IMR-90 (cell line): ENCODE measurements at regions not wholly inside any gene's neighbourhood (a gene's known extent, or its start where the extent isn't known, plus 50 kb on each side); places are given as distances from the start of the nearest gene placed in this dataset.

Experiments
- CEBPB ChIP-seq: IDR thresholded peaks from 2 replicates; pipeline ENCODE4 v1.6.1; 2012; ENCODE audit warnings: low read depth, low read length, improper control_type of control experiment
- FOS ChIP-seq: fragments of 150-350 bp; IDR thresholded peaks from 2 replicates; pipeline ENCODE4 v1.6.1; 2016; ENCODE audit warnings: low read depth, low read length
- MXI1 ChIP-seq: IDR thresholded peaks from 2 replicates; pipeline ENCODE4 v1.6.1; 2012; ENCODE audit warnings: low read depth, mild to moderate bottlenecking, low read length, moderate library complexity, borderline replicate concordance
- NFE2L2 ChIP-seq: fragments of 150-350 bp; IDR thresholded peaks from 2 replicates; pipeline ENCODE4 v1.6.1; 2016; ENCODE audit warnings: low read depth, mild to moderate bottlenecking, low read length
- POLR2A ChIP-seq: IDR thresholded peaks from 2 replicates; pipeline ENCODE4 v1.6.1; 2012; ENCODE audit warnings: mild to moderate bottlenecking, low read depth, low read length
- RAD21 ChIP-seq: IDR thresholded peaks from 2 replicates; pipeline ENCODE4 v1.6.1; 2012; ENCODE audit warnings: low read length, improper control_type of control experiment
- TF ChIP-seq, protein P1 (sequence below): fragments of 150-350 bp; IDR thresholded peaks from 2 replicates; pipeline ENCODE4 v1.6.1; 2016; ENCODE audit warnings: low read depth, mild to moderate bottlenecking, low read length, moderate library complexity, borderline replicate concordance
- TF ChIP-seq, protein P2 (sequence below): conservative IDR thresholded peaks from 2 replicates; pipeline ENCODE4 v1.5.1; 2012; ENCODE audit warnings: mild to moderate bottlenecking, low read depth, low read length, improper control_type of control experiment
- TF ChIP-seq, protein P3 (sequence below): fragments of 150-350 bp; IDR thresholded peaks from 2 replicates; pipeline ENCODE4 v1.6.1; 2017; ENCODE audit warnings: mild to moderate bottlenecking, antibody characterized with exemption, low read length, low read depth

DNA sequence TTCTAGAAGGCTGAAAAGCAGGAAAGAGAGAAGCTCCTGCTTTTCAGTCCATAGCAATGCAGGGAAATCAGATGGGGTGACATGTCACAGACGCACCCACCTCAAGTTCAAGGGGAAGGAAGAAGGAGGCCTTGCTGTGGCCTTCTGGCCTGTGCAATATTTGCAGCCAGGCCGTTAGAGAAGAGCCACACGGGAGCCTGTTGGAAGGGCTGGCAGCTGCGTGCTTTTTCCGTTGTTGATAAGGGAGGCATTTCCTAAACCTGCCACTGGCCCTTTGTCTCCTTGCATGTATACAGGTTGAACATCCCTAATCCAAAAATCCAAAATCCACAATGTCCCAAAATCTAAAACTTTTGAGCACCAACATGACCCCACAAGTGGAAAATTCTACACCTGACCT lies 492.5 kb upstream of the ZMIZ1 start:
- TF ChIP-seq, protein P1, sequence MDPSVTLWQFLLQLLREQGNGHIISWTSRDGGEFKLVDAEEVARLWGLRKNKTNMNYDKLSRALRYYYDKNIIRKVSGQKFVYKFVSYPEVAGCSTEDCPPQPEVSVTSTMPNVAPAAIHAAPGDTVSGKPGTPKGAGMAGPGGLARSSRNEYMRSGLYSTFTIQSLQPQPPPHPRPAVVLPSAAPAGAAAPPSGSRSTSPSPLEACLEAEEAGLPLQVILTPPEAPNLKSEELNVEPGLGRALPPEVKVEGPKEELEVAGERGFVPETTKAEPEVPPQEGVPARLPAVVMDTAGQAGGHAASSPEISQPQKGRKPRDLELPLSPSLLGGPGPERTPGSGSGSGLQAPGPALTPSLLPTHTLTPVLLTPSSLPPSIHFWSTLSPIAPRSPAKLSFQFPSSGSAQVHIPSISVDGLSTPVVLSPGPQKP = no peak
- TF ChIP-seq FOS (no peak), POLR2A (no peak), MXI1 (no peak), RAD21 (no peak), NFE2L2 (no peak), CEBPB (no peak)
- TF ChIP-seq, protein P2, sequence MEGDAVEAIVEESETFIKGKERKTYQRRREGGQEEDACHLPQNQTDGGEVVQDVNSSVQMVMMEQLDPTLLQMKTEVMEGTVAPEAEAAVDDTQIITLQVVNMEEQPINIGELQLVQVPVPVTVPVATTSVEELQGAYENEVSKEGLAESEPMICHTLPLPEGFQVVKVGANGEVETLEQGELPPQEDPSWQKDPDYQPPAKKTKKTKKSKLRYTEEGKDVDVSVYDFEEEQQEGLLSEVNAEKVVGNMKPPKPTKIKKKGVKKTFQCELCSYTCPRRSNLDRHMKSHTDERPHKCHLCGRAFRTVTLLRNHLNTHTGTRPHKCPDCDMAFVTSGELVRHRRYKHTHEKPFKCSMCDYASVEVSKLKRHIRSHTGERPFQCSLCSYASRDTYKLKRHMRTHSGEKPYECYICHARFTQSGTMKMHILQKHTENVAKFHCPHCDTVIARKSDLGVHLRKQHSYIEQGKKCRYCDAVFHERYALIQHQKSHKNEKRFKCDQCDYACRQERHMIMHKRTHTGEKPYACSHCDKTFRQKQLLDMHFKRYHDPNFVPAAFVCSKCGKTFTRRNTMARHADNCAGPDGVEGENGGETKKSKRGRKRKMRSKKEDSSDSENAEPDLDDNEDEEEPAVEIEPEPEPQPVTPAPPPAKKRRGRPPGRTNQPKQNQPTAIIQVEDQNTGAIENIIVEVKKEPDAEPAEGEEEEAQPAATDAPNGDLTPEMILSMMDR = no peak
- TF ChIP-seq, protein P3, sequence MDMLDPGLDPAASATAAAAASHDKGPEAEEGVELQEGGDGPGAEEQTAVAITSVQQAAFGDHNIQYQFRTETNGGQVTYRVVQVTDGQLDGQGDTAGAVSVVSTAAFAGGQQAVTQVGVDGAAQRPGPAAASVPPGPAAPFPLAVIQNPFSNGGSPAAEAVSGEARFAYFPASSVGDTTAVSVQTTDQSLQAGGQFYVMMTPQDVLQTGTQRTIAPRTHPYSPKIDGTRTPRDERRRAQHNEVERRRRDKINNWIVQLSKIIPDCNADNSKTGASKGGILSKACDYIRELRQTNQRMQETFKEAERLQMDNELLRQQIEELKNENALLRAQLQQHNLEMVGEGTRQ = no peak
